Spinal cord (tissue), 9 donors: ENCODE measurements at regions not wholly inside any gene's neighbourhood (a gene's known extent, or its start where the extent isn't known, plus 50 kb on each side); places are given as distances from the start of the nearest gene placed in this dataset.
"Not testable (repeated sequence)": the region's sequence is repeated elsewhere in the genome, so short reads cannot be mapped to it uniquely, and the experiment has no call there.

Source experiments
- DNase-seq, 6 donors: peaks; one replicate each; pipeline versions ENCODE4 v3.0.0 to v3.0.0-alpha.2; 2013 to 2015; ENCODE audit warnings: low spot score in 6 of 6, low read depth in 4 of 6
- H3K27ac ChIP-seq: one replicate; pipeline ENCODE4 v1.5.1; 2013; ENCODE audit warnings: low read depth, low read length, control low read depth
- H3K27me3 ChIP-seq: one replicate; pipeline ENCODE4 v1.6.1; 2013; ENCODE audit warnings: low read length; ENCODE audit not compliant: control insufficient read depth, insufficient read depth
- H3K36me3 ChIP-seq: one replicate; pipeline ENCODE4 v1.6.1; 2013; ENCODE audit warnings: low read length; ENCODE audit not compliant: control insufficient read depth, insufficient read depth
- H3K4me1 ChIP-seq: one replicate; pipeline ENCODE4 v1.6.1; 2013; ENCODE audit warnings: low read length; ENCODE audit not compliant: control insufficient read depth, insufficient read depth
- H3K4me3 ChIP-seq: one replicate; pipeline ENCODE4 v1.5.1; 2013; ENCODE audit warnings: low read depth, low read length, control low read depth
- H3K9me3 ChIP-seq: one replicate; pipeline ENCODE4 v1.6.1; 2013; ENCODE audit warnings: low read length; ENCODE audit not compliant: control insufficient read depth, insufficient read depth
- WGBS: methylation state at CpG from one replicate; pipeline ENCODE4 v1.1.5; 2013; ENCODE audit warnings: missing lambda C conversion rate; ENCODE audit not compliant: insufficient coverage; 5-methylcytosine and 5-hydroxymethylcytosine counted together
- donor health status: healthy.

DNA sequence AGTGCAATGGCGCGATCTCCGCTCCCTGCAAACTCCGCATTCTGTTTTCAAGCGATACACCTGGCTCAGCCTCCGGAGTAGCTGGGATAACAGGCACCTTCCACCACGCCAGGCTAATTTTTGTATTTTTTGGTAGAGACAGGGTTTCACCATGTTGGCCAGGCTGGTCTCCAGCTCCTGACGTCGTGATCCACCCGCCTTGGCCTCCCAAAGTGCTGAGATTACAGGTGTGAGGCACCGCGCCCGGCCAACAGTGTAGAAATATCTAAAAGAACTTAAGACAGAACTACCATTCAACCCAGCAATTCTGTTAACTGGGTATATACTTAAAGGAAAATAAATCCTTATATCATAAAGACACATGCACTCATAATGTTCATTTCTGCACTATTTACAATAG, 335.3 kb upstream of the LUZP2 start:
- H3K36me3 ChIP-seq = no peaks in the 10 kb centered on the region
- H3K4me1 ChIP-seq = no peaks in the 10 kb centered on the region
- no peak for DNase-seq
- H3K4me3 ChIP-seq = no peak overlapping the region
- no peak overlapping the region for H3K27ac ChIP-seq
- no peaks in the 10 kb centered on the region for H3K27me3 ChIP-seq
- H3K9me3 ChIP-seq = no peaks in the 10 kb centered on the region
- WGBS = 98% methylated on average over 7 of the region's 13 CpGs

DNA sequence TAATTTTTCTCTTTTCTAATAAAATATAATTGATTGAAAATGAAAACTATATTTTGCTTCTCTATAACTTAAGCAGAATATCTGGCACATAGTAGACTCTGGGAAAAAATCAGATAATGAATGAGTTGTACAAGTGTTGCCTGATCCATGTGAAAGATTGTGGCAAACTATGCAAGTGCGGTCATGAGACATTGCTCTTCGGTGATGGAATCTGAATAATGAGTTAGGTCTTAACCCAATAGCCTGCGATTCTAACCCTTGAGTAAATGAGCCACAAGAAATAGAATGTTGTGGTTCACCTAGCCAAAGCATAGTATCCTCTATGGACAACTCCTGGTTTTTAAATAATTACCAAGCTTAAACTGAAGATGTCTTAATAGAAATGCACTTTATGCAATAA, 333.7 kb upstream of the LUZP2 start:
- Histone ChIP-seq H3K4me1 (no peaks in the 10 kb centered on the region), H3K9me3 (no peaks in the 10 kb centered on the region), H3K27ac (no peak overlapping the region), H3K36me3 (no peaks in the 10 kb centered on the region), H3K4me3 (no peak overlapping the region), H3K27me3 (no peaks in the 10 kb centered on the region)
- WGBS = 100% methylated on average over 1 of the region's 3 CpGs
- no peak for DNase-seq

DNA sequence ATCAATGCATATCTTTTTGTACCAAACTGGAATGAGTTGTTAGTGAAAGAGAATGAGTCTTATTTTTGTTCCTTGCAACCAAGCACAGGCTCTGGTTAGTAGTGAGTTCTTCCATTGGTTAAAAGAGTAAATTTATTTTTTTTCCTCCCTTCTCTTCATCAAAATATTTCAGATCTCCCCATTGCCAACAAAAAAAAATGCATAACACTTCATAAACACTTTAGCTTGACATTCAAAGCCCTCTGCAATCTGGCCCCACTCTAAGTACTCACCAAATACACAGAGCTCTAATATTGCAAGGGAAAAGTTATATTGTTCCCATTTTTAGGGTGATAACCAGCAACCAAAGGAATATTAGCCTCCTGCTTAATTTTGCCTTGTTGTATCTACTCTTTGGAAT, 333.0 kb upstream of the LUZP2 start:
- Histone ChIP-seq H3K27ac (no peak overlapping the region), H3K4me3 (no peak overlapping the region), H3K4me1 (no peaks in the 10 kb centered on the region), H3K9me3 (no peaks in the 10 kb centered on the region), H3K27me3 (no peaks in the 10 kb centered on the region), H3K36me3 (no peaks in the 10 kb centered on the region)
- DNase-seq = no peak

DNA sequence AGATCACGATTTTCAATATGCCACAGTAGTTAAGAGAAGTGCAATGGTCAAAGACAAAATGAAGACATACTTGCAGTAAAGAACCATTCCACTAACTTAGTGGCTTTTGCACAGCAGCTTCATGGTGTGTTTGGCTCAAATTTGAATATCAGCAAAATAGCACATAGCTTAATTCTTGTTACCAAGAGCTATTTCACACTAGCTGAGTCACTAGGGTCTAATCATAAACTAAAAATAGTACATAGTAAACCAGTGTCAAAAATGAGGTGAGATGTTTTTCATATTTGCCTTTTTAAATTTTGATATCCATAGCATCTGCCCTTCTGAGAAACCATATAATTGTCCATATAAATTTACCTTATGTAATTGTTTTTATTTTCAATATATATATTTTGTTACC, 325.0 kb upstream of the LUZP2 start:
- no peak for DNase-seq
- H3K4me1 ChIP-seq = no peaks in the 10 kb centered on the region
- H3K9me3 ChIP-seq = no peaks in the 10 kb centered on the region
- H3K27ac ChIP-seq = no peak overlapping the region
- no peaks in the 10 kb centered on the region for H3K36me3 ChIP-seq
- no peak overlapping the region for H3K4me3 ChIP-seq
- WGBS = no CpG with 5 or more reads among the region's 1 CpG
- no peaks in the 10 kb centered on the region for H3K27me3 ChIP-seq

DNA sequence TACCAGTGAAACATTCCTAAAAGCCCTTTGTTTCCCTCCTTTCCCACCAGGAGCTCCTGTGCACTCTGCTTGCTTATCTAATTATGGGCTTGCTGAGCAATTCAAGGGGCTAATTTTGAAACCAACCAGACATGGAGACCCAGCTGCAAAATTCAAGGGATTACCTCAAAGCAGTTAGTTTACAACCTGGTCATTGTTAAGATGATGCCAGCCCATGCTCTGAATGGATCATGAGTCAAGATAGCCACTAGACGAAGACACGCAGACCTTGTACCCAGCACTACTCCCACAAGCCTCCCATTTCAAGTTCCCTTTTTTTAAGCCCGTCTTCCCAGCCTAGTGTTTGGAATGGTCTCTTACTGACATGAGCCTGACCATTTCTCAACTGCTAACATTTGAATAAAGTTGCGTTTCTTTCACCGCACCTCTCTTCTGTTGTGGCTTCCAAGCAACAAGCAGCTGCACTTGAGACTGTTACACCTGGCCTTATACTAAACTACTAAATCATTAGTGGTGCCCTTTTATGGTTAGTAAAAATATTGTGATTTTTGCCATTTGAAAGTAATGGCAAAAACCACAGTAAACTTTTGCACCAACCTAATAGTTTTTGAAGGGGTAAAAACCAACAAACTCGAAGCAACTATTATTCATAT, 315.3 kb upstream of the LUZP2 start:
- H3K27ac ChIP-seq = no peak overlapping the region
- DNase-seq = no peak
- no peaks in the 10 kb centered on the region for H3K9me3 ChIP-seq
- H3K4me1 ChIP-seq = no peaks in the 10 kb centered on the region
- H3K4me3 ChIP-seq = no peak overlapping the region
- no peaks in the 10 kb centered on the region for H3K36me3 ChIP-seq
- WGBS = 90% methylated on average over 3 of the region's 6 CpGs
- no peaks in the 10 kb centered on the region for H3K27me3 ChIP-seq

DNA sequence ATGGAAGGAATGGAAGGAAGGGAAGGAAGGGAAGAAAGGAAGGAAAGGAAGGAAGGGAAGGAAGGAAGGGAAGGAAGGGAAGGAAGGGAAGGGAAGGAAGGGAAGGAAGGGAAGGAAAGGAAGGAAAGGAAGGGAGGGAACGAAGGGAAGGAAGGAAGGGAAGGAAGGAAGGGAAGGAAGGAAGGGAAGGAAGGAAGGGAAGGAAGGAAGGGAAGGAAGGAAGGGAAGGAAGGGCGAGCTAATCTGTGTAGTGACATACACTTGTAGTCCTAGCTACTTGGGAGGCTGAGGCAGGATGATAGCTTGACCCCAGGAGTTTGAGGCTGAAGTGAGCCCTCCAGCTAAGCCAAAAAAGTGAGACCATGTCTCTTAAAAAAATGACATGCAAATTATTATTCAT, 311.3 kb upstream of the LUZP2 start:
- H3K4me1 ChIP-seq, H3K27ac ChIP-seq, H3K36me3 ChIP-seq, H3K4me3 ChIP-seq, H3K27me3 ChIP-seq, H3K9me3 ChIP-seq, DNase-seq: not testable (repeated sequence)
- 82% methylated on average over 2 of the region's 2 CpGs for WGBS

DNA sequence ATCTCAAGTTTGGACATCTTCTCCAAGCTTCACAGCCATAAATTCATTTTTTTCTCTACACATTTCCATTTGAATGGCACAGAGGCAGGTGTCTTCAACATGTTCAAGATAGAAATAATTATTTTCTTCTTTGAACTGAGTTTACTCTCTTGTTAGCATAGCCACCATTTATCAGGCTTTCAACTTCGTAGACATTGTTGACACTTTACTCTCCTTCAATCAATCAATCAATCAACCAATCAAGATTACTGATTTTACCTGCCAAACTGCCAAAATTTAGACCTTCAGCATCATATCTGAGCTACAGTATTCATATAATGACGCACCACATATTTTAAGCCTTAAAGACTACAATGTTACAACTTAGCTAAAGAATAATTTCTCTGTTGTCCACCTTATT, 300.1 kb upstream of the LUZP2 start:
- H3K27ac ChIP-seq = no peak overlapping the region
- H3K27me3 ChIP-seq = no peaks in the 10 kb centered on the region
- no peaks in the 10 kb centered on the region for H3K36me3 ChIP-seq
- H3K9me3 ChIP-seq = no peaks in the 10 kb centered on the region
- no peaks in the 10 kb centered on the region for H3K4me1 ChIP-seq
- no peak for DNase-seq
- no peak overlapping the region for H3K4me3 ChIP-seq
- 75% methylated on average over 1 of the region's 2 CpGs for WGBS

DNA sequence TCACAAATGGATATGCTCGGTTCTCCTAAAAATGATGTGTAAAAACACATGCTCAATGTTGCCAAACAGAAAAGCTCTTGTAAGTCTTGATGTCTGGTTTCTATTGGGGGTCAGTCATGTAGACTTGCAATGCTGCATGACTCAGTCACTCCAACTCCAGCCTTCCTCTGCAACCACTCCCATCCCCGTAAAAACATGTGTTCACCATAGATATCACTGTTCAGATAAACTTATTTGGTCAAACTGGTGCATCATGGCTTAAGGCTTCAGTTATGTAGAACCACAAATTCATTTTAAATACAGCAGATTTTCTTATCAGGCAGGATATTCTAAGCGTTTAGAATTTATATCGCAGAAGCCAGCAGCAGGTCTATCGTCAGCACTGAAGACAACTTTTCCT, 298.4 kb upstream of the LUZP2 start:
- no peak for DNase-seq
- Histone ChIP-seq H3K36me3 (no peaks in the 10 kb centered on the region), H3K27me3 (no peaks in the 10 kb centered on the region), H3K4me1 (no peaks in the 10 kb centered on the region), H3K27ac (no peak overlapping the region), H3K9me3 (no peaks in the 10 kb centered on the region), H3K4me3 (no peak overlapping the region)
- 100% methylated on average over 1 of the region's 5 CpGs for WGBS

DNA sequence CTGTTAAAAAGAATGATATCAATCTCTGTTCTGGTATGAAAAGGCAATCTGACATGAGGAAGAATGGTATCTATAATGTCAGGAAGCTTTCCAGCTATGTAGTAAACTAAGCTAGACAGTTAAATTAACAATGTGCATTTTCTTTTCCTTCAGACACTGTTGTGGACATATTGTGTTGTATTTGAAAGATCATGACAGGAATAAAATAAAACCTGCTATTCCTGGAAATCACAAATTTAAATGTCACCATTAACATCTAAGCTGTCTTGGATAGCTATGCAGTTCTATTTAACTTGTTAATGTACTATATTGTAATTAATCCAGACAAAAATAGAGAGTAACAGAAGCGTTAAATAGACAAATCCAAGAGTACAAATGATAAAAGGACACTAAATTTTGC, 297.4 kb upstream of the LUZP2 start:
- DNase-seq = peak in 1 of 6 donors; percentile 10
- H3K4me3 ChIP-seq = no peak overlapping the region
- no peaks in the 10 kb centered on the region for H3K27me3 ChIP-seq
- no peaks in the 10 kb centered on the region for H3K4me1 ChIP-seq
- no CpG with 5 or more reads among the region's 1 CpG for WGBS
- H3K9me3 ChIP-seq = no peaks in the 10 kb centered on the region
- H3K36me3 ChIP-seq = no peaks in the 10 kb centered on the region
- H3K27ac ChIP-seq = no peak overlapping the region

DNA sequence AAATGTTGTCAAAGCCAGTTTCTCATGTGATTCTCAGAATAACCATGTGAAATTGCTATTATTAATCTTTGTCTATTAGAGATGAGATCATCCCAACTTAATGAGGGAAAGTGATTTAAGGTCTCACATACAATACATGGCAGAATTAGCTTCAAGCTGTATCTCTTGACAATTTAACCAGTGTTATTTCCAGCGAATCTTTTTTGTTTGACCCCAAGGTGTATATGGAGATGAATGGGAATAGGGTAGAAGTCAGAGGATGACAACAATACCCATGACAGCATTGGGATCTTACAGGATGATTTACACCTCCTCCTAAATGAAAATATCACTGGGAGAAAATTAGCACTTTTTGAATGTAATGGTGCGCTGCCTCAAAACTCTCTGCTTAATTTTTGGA, 290.8 kb upstream of the LUZP2 start:
- H3K9me3 ChIP-seq = no peaks in the 10 kb centered on the region
- no peaks in the 10 kb centered on the region for H3K4me1 ChIP-seq
- WGBS = no CpG with 5 or more reads among the region's 2 CpGs
- peak in 1 of 6 donors; percentile 32 for DNase-seq
- no peaks in the 10 kb centered on the region for H3K27me3 ChIP-seq
- H3K27ac ChIP-seq = no peak overlapping the region
- no peaks in the 10 kb centered on the region for H3K36me3 ChIP-seq
- no peak overlapping the region for H3K4me3 ChIP-seq
